Adrenal gland (tissue), 5 donors: ENCODE measurements at regions not wholly inside any gene's neighbourhood (a gene's known extent, or its start where the extent isn't known, plus 50 kb on each side); places are given as distances from the start of the nearest gene placed in this dataset.

Source experiments
- CTCF ChIP-seq, 6 experiments: fragments of 450-650 bp in 4 of 6; fragments of 200-600 bp in 2 of 6; sonication (generic) in 1 of 6; IDR thresholded peaks; 1 replicate in 5 of 6; 2 replicates in 1 of 6; pipeline versions ENCODE4 v1.5.1 to v1.8.0; 2016 to 2021; ENCODE audit warnings: antibody characterized with exemption in 6 of 6, mild to moderate bottlenecking in 2 of 6, moderate library complexity in 1 of 6
- POLR2A ChIP-seq, 2 donors: fragments of 450-650 bp; IDR thresholded peaks; one replicate each; pipeline ENCODE4 v1.6.1; 2017; ENCODE audit warnings: antibody characterized with exemption in 2 of 2, mild to moderate bottlenecking in 2 of 2, moderate library complexity in 1 of 2
- donor health status: DM: no; HTN: no; CAD: no.

- TF ChIP-seq POLR2A (IDR thresholded peaks at IDR 0.05): no peak
- TF ChIP-seq CTCF (IDR thresholded peaks at IDR 0.05): no peak
Measured at GRCh38 chr7:31442626-31443025, 71.3 kb upstream of the ITPRID1 start.
